GM12878 (cell line): ENCODE measurements at regions not wholly inside any gene's neighbourhood (a gene's known extent, or its start where the extent isn't known, plus 50 kb on each side); places are given as distances from the start of the nearest gene placed in this dataset.

Experiments
- ATAC-seq: fragments of 200-7000 bp; cut with Tn5 transposase; 3 replicates; pipeline ENCODE4 v1.9.1; 2020; ENCODE audit warnings: mild to moderate bottlenecking, moderate library complexity
- BruUV-seq: library from RNA; stranded (reverse); fragments of 400-500 nt; replicated peaks from 2 replicates; lab custom pipeline; 2021; lab: Mats Ljungman, UMichigan
- CTCF ChIA-PET: fragments of 300-600 bp; sonication (Branson Sonifier 250); formaldehyde crosslinking; extraction: SDS; loops from one replicate; lab custom pipeline; 2021; ENCODE audit warnings: inconsistent platforms; lab: Yijun Ruan, JAX
- POLR2A ChIA-PET: fragments of 350-600 bp; formaldehyde crosslinking; extraction: SDS; loops from one replicate; lab custom pipeline; 2021; ENCODE audit warnings: inconsistent platforms; lab: Charles Lee
- RAD21 ChIA-PET: fragments of 300-600 bp; sonication (Branson Sonifier 250); formaldehyde crosslinking; loops from one replicate; lab custom pipeline; 2023; ENCODE audit warnings: antibody characterized with exemption; ENCODE audit not compliant: unreplicated experiment; lab: Charles Lee
- SMC1A ChIA-PET: fragments of 300-600 bp; sonication (Branson Sonifier 250); formaldehyde crosslinking; loops from one replicate; lab custom pipeline; 2023; ENCODE audit not compliant: unreplicated experiment, uncharacterized antibody; lab: Charles Lee
- DNase-seq: peaks from one replicate; pipeline ENCODE4 v3.0.0-alpha.2; 2011; ENCODE audit warnings: low read depth, low spot score
- FAIRE-seq: peaks from 3 replicates; lab custom pipeline; 2011; peaks lifted over from hg19 to GRCh38; lab: Jason Lieb, UNC
- H2AFZ ChIP-seq: 2 replicates; pipeline ENCODE4 v1.6.0; 2011; ENCODE audit warnings: low read depth, low read length, control low read depth; ENCODE audit not compliant: control insufficient read depth
- H3K27ac ChIP-seq: 2 replicates; pipeline ENCODE4 v1.5.1; 2011; ENCODE audit warnings: control low read depth; ENCODE audit not compliant: control insufficient read depth, insufficient read depth
- H3K27me3 ChIP-seq, 2 experiments: replicated peaks in 1 of 2; 2 replicates each; pipeline versions ENCODE4 v1.6.0 to v1.6.1; 2011; ENCODE audit warnings: low read length in 1 of 2; ENCODE audit not compliant: control insufficient read depth in 2 of 2, insufficient read depth in 2 of 2
- H3K36me3 ChIP-seq, 2 experiments: 2 replicates each; pipeline ENCODE4 v1.5.1; 2011; ENCODE audit warnings: low read length in 1 of 2; ENCODE audit not compliant: control insufficient read depth in 2 of 2, insufficient read depth in 2 of 2
- H3K4me1 ChIP-seq: 2 replicates; pipeline ENCODE4 v1.6.1; 2011; ENCODE audit warnings: mild to moderate bottlenecking, low read length, moderate library complexity, mixed read lengths; ENCODE audit not compliant: control insufficient read depth, insufficient read depth
- H3K4me2 ChIP-seq: 2 replicates; pipeline ENCODE4 v1.6.0; 2011; ENCODE audit warnings: control low read depth; ENCODE audit not compliant: control insufficient read depth, insufficient read depth
- H3K4me3 ChIP-seq: fragments of 200-600 bp; sonication (generic); 2 replicates; pipeline ENCODE4 v1.5.1; 2016
- H3K79me2 ChIP-seq: 2 replicates; pipeline ENCODE4 v1.6.0; 2011; ENCODE audit warnings: low read length; ENCODE audit not compliant: control insufficient read depth, insufficient read depth
- H3K9ac ChIP-seq: 2 replicates; pipeline ENCODE4 v1.8.0; 2011; ENCODE audit warnings: low read length, control low read depth, mixed read lengths; ENCODE audit not compliant: control insufficient read depth, insufficient read depth
- H3K9me3 ChIP-seq: replicated peaks from 3 replicates; pipeline ENCODE4 v1.5.1; 2011; ENCODE audit warnings: mild to moderate bottlenecking, low read length; ENCODE audit not compliant: control insufficient read depth, insufficient read depth
- H4K20me1 ChIP-seq: 2 replicates; pipeline ENCODE4 v1.6.0; 2011; ENCODE audit not compliant: control insufficient read depth, insufficient read depth
- BACH1 ChIP-seq: fragments of 450-650 bp; IDR thresholded peaks from 2 replicates; pipeline ENCODE4 v1.6.1; 2017; ENCODE audit warnings: mild to moderate bottlenecking, borderline replicate concordance
- CEBPZ ChIP-seq: fragments of 150-350 bp; IDR thresholded peaks from 2 replicates; pipeline ENCODE4 v1.6.1; 2016; ENCODE audit warnings: low read depth, low read length
- EP300 ChIP-seq, 2 experiments: fragments of 150-350 bp in 1 of 2; IDR thresholded peaks; 2 replicates each; pipeline ENCODE4 v1.6.1; 2011 to 2012; ENCODE audit warnings: low read depth in 2 of 2, low read length in 2 of 2, borderline replicate concordance in 1 of 2, improper control_type of control experiment in 1 of 2, inconsistent platforms in 1 of 2; ENCODE audit not compliant: control insufficient read depth in 1 of 2
- GATAD2B ChIP-seq: fragments of 450-650 bp; conservative IDR thresholded peaks from 2 replicates; pipeline ENCODE4 v1.6.1; 2017; ENCODE audit warnings: low read depth, mild to moderate bottlenecking, moderate library complexity
- IKZF1 ChIP-seq: fragments of 450-650 bp; conservative IDR thresholded peaks from 2 replicates; pipeline ENCODE4 v1.6.1; 2017; ENCODE audit warnings: antibody characterized with exemption, mild to moderate bottlenecking
- MLLT1 ChIP-seq: fragments of 450-650 bp; IDR thresholded peaks from 2 replicates; pipeline ENCODE4 v1.6.1; 2016; ENCODE audit warnings: mild to moderate bottlenecking
- NFIC ChIP-seq: IDR thresholded peaks from 2 replicates; pipeline ENCODE4 v1.6.1; 2012; ENCODE audit warnings: low read depth, mild to moderate bottlenecking, inconsistent platforms, low read length, moderate library complexity
- SUZ12 ChIP-seq: fragments of 200-600 bp; sonication (generic); IDR thresholded peaks from one replicate; pipeline ENCODE4 v1.6.1; 2018; ENCODE audit warnings: antibody characterized with exemption, mild to moderate bottlenecking; ENCODE audit not compliant: unreplicated experiment
- TCF3 ChIP-seq: IDR thresholded peaks from 2 replicates; pipeline ENCODE4 v1.6.1; 2012; ENCODE audit warnings: low read depth, mild to moderate bottlenecking, low read length, borderline replicate concordance; ENCODE audit not compliant: insufficient read depth
- ZBTB33 ChIP-seq: fragments of 450-650 bp; IDR thresholded peaks from 2 replicates; pipeline ENCODE4 v1.6.1; 2017; ENCODE audit warnings: mild to moderate bottlenecking
- WGBS: methylation state at CpG from one replicate; pipeline ENCODE4 v1.1.6; 2016; ENCODE audit warnings: low lambda C conversion rate; ENCODE audit not compliant: insufficient replicate concordance, insufficient coverage; ENCODE audit errors: missing lambda C conversion rate; 5-methylcytosine and 5-hydroxymethylcytosine counted together
- in situ Hi-C: fragments of 300-500 bp; cut with MboI; formaldehyde crosslinking; loops from 9 replicates; pipeline ENCODE4 v1.14.3; 2018; ENCODE audit warnings: mixed read lengths
- intact Hi-C: fragments of 100-400 bp; cut with micrococcal nuclease; formaldehyde crosslinking; loops from one replicate; pipeline ENCODE4 v1.14.2; 2022; ENCODE audit not compliant: unreplicated experiment
- TF ChIP-seq, protein P1 (sequence below): fragments of 450-650 bp; IDR thresholded peaks from 2 replicates; pipeline ENCODE4 v1.6.1; 2014; ENCODE audit warnings: mild to moderate bottlenecking
- TF ChIP-seq, protein P2 (sequence below): fragments of 150-350 bp; IDR thresholded peaks from 2 replicates; pipeline ENCODE4 v1.6.1; 2014; ENCODE audit warnings: mild to moderate bottlenecking, low read depth, low read length

DNA sequence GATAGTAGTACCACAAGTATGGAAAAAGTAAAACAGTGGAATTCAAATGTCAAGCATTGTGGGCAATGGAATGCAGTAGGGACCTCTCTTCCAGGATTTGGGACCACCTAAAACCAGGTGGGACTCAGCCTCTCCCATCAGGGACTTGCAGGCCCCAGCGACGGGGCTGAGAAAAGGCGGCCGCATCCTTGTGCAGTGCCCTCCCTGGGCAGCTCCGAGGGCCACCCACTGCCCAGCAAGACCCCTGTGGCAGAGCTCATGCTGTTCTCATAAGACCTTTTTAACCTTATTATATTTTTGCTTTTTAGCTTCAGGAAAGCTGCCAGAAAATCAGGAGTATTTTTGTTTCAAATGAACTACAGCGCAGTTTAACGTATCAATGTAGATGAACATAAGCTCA is 142.6 kb upstream of the RPS6KA2 start:
- TF ChIP-seq MLLT1 (no peak), TCF3 (no peak), CEBPZ (no peak), IKZF1 (no peak), SUZ12 (no peak), GATAD2B (no peak), ZBTB33 (no peak), EP300 (IDR thresholded peaks at IDR 0.05; ENCODE audit: borderline replicate concordance in 1 of 2, control insufficient read depth in 1 of 2, low read depth in 2 of 2, low read length in 2 of 2) (no peak), BACH1 (no peak), NFIC (no peak)
- TF ChIP-seq, protein P1, sequence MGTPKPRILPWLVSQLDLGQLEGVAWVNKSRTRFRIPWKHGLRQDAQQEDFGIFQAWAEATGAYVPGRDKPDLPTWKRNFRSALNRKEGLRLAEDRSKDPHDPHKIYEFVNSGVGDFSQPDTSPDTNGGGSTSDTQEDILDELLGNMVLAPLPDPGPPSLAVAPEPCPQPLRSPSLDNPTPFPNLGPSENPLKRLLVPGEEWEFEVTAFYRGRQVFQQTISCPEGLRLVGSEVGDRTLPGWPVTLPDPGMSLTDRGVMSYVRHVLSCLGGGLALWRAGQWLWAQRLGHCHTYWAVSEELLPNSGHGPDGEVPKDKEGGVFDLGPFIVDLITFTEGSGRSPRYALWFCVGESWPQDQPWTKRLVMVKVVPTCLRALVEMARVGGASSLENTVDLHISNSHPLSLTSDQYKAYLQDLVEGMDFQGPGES: no peak
- TF ChIP-seq, protein P2, sequence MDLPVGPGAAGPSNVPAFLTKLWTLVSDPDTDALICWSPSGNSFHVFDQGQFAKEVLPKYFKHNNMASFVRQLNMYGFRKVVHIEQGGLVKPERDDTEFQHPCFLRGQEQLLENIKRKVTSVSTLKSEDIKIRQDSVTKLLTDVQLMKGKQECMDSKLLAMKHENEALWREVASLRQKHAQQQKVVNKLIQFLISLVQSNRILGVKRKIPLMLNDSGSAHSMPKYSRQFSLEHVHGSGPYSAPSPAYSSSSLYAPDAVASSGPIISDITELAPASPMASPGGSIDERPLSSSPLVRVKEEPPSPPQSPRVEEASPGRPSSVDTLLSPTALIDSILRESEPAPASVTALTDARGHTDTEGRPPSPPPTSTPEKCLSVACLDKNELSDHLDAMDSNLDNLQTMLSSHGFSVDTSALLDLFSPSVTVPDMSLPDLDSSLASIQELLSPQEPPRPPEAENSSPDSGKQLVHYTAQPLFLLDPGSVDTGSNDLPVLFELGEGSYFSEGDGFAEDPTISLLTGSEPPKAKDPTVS: no peak

More for the DNA sequence above, 142.6 kb upstream of the RPS6KA2 start:
- in situ Hi-C loops: loop anchor here (5.0 to 10.0 kb wide), 2 partner anchors 365 to 523 kb away; partner anchors contain the start of gene UNC93A
- Histone ChIP-seq H3K36me3 (no peaks in the 10 kb centered on the region), H3K4me2 (no peak overlapping the region), H3K4me1 (no peaks in the 10 kb centered on the region), H3K27me3 (peaks cover 0 to 3% of the 10 kb centered on the region in 2 experiments; a peak in 1 of 4 replicates), H4K20me1 (no peaks in the 10 kb centered on the region), H3K4me3 (no peak overlapping the region), H3K9ac (no peak overlapping the region), H2AFZ (no peak overlapping the region), H3K27ac (no peak overlapping the region), H3K79me2 (no peaks in the 10 kb centered on the region), H3K9me3 (no peaks in the 10 kb centered on the region)
- WGBS: 76% methylated on average over 7 of the region's 7 CpGs
- BruUV-seq: no TSS peak
- FAIRE-seq (no peak), DNase-seq (no peak), ATAC-seq (no peak)
- ChIA-PET POLR2A (no interaction called here), RAD21 (no interaction called here), CTCF (interaction anchor here (1.3 to 2.1 kb wide), 3 partner anchors 12 to 220 kb away, joined by 3 to 9 read pairs (median 3); no protein-coding TSS in a partner anchor), SMC1A (interaction anchor here (1.7 kb wide), 1 partner anchor 367 kb away, joined by 3 read pairs; no protein-coding TSS in a partner anchor)
- intact Hi-C loops: no loop called here
